Hematopoietic multipotent progenitor cell treated with erythropoietin and hydrocortisone succinate and interleukin-3 and kit ligand, for 17 days (in vitro differentiated cells): ENCODE measurements at regions not wholly inside any gene's neighbourhood (a gene's known extent, or its start where the extent isn't known, plus 50 kb on each side); places are given as distances from the start of the nearest gene placed in this dataset.
"Not testable (repeated sequence)": the region's sequence is repeated elsewhere in the genome, so short reads cannot be mapped to it uniquely, and the experiment has no call there.

Experiments
- DNase-seq: peaks from one replicate; pipeline ENCODE4 v3.0.0-alpha.2; 2015; ENCODE audit warnings: low spot score

GRCh38 chr5:68803881-68804319, 289.9 kb upstream of the SLC30A5 start:
- DNase-seq, result no peak

GRCh38 chr5:68804343-68804742, 289.5 kb upstream of the SLC30A5 start:
- no peak for DNase-seq

- no peak for DNase-seq
Observed at GRCh38 chr5:68805444-68805843, 288.4 kb upstream of the SLC30A5 start.

GRCh38 chr5:68817632-68818031, 276.2 kb upstream of the SLC30A5 start:
- DNase-seq, result no peak

GRCh38 chr5:68818057-68818695, 275.6 kb upstream of the SLC30A5 start:
- DNase-seq, result no peak

GRCh38 chr5:68818870-68819269, 274.9 kb upstream of the SLC30A5 start:
- DNase-seq, result no peak

GRCh38 chr5:68821056-68821455, 272.8 kb upstream of the SLC30A5 start:
- DNase-seq, result no peak

GRCh38 chr5:68822796-68823195, 271.0 kb upstream of the SLC30A5 start:
- no peak for DNase-seq

GRCh38 chr5:68823301-68823700, 270.5 kb upstream of the SLC30A5 start:
- no peak for DNase-seq

GRCh38 chr5:68830377-68830898, 263.4 kb upstream of the SLC30A5 start:
- DNase-seq, result no peak

- DNase-seq, result no peak
Observed at GRCh38 chr5:68834491-68834981, 259.3 kb upstream of the SLC30A5 start.

GRCh38 chr5:68838157-68838718, 255.6 kb upstream of the SLC30A5 start:
- DNase-seq, result no peak

GRCh38 chr5:68839019-68839552, 254.7 kb upstream of the SLC30A5 start:
- no peak for DNase-seq

- no peak for DNase-seq
Observed at GRCh38 chr5:68843624-68844364, 250.0 kb upstream of the SLC30A5 start.

GRCh38 chr5:68845131-68845530, 248.7 kb upstream of the SLC30A5 start:
- no peak for DNase-seq

- no peak for DNase-seq
Observed at GRCh38 chr5:68846828-68847227, 247.0 kb upstream of the SLC30A5 start.

GRCh38 chr5:68848091-68848490, 245.7 kb upstream of the SLC30A5 start:
- no peak for DNase-seq

- no peak for DNase-seq
Observed at GRCh38 chr5:68849103-68849502, 244.7 kb upstream of the SLC30A5 start.

- DNase-seq, result no peak
Observed at GRCh38 chr5:68849906-68850305, 243.9 kb upstream of the SLC30A5 start.

GRCh38 chr5:68861099-68861498, 232.7 kb upstream of the SLC30A5 start:
- DNase-seq, result no peak

GRCh38 chr5:68862560-68862959, 231.3 kb upstream of the SLC30A5 start:
- no peak for DNase-seq

GRCh38 chr5:68865192-68865591, 228.6 kb upstream of the SLC30A5 start:
- DNase-seq, result not testable (repeated sequence)
